Upper lobe of left lung (tissue), 4 donors: ENCODE measurements at regions not wholly inside any gene's neighbourhood (a gene's known extent, or its start where the extent isn't known, plus 50 kb on each side); places are given as distances from the start of the nearest gene placed in this dataset.

Experiments
- CTCF ChIP-seq, 6 experiments: fragments of 450-650 bp in 4 of 6; fragments of 200-600 bp in 2 of 6; sonication (generic) in 2 of 6; IDR thresholded peaks; one replicate each; pipeline ENCODE4 v1.5.1; 2016 to 2019; ENCODE audit warnings: antibody characterized with exemption in 6 of 6
- EP300 ChIP-seq, 4 donors: sonication (generic); formaldehyde crosslinking; IDR thresholded peaks; one replicate each; pipeline ENCODE4 v1.5.1; 2017; ENCODE audit warnings: antibody characterized with exemption in 4 of 4, control low read depth in 2 of 4
- POLR2A ChIP-seq, 4 donors: fragments of 450-650 bp; IDR thresholded peaks; one replicate each; pipeline ENCODE4 v1.5.1; 2016 to 2017; ENCODE audit warnings: antibody characterized with exemption in 4 of 4, mild to moderate bottlenecking in 2 of 4
- POLR2AphosphoS5 ChIP-seq, 2 donors: sonication (generic); formaldehyde crosslinking; IDR thresholded peaks; one replicate each; pipeline ENCODE4 v1.5.1; 2017; ENCODE audit warnings: antibody characterized with exemption in 2 of 2

- no peak for TF ChIP-seq POLR2A (IDR thresholded peaks at IDR 0.05)
- TF ChIP-seq CTCF (IDR thresholded peaks at IDR 0.05), result no peak
- no peak for TF ChIP-seq EP300 (IDR thresholded peaks at IDR 0.05)
- no peak for TF ChIP-seq POLR2AphosphoS5 (IDR thresholded peaks at IDR 0.05)
These were observed 382.3 kb upstream of the HTR2C start for GRCh38 chrX:114201622-114202021.
